Kidney tubule cell (primary cell): ENCODE measurements at regions not wholly inside any gene's neighbourhood (a gene's known extent, or its start where the extent isn't known, plus 50 kb on each side); places are given as distances from the start of the nearest gene placed in this dataset.
"Not testable (repeated sequence)": the region's sequence is repeated elsewhere in the genome, so short reads cannot be mapped to it uniquely, and the experiment has no call there.

Source experiments
- DNase-seq: peaks from one replicate; pipeline ENCODE4 v3.0.0-alpha.2; 2018; ENCODE audit warnings: low spot score

GRCh38 chr7:16266877-16267276 lies 154.5 kb downstream of the CRPPA start:
- DNase-seq: no peak

GRCh38 chr7:16266470-16266869 lies 154.9 kb downstream of the CRPPA start:
- not testable (repeated sequence) for DNase-seq

- no peak for DNase-seq
Measured at GRCh38 chr7:16265863-16266458, 155.4 kb downstream of the CRPPA start.

GRCh38 chr7:16264823-16265804 lies 156.2 kb downstream of the CRPPA start:
- no peak for DNase-seq

GRCh38 chr7:16264036-16264819 lies 157.1 kb downstream of the CRPPA start:
- DNase-seq: no peak

GRCh38 chr7:16263377-16263776 lies 158.0 kb downstream of the CRPPA start:
- DNase-seq: not testable (repeated sequence)

GRCh38 chr7:16261654-16262053 lies 159.7 kb downstream of the CRPPA start:
- DNase-seq: no peak

- DNase-seq: no peak
Measured at GRCh38 chr7:16261100-16261499, 160.2 kb downstream of the CRPPA start.

GRCh38 chr7:16260236-16260728 lies 161.1 kb downstream of the CRPPA start:
- DNase-seq: no peak

GRCh38 chr7:16256419-16256818 lies 164.9 kb downstream of the CRPPA start:
- not testable (repeated sequence) for DNase-seq

- DNase-seq: not testable (repeated sequence)
Measured at GRCh38 chr7:16255952-16256351, 165.4 kb downstream of the CRPPA start.

- not testable (repeated sequence) for DNase-seq
Measured at GRCh38 chr7:16250655-16251054, 170.7 kb downstream of the CRPPA start.

GRCh38 chr7:16249204-16249603 lies 172.1 kb downstream of the CRPPA start:
- not testable (repeated sequence) for DNase-seq

GRCh38 chr7:16248556-16248955 lies 172.8 kb downstream of the CRPPA start:
- not testable (repeated sequence) for DNase-seq

- no peak for DNase-seq
Measured at GRCh38 chr7:16244469-16244868, 176.9 kb downstream of the CRPPA start.

- no peak for DNase-seq
Measured at GRCh38 chr7:16242920-16243319, 178.4 kb downstream of the CRPPA start.

- no peak for DNase-seq
Measured at GRCh38 chr7:16241017-16241416, 180.3 kb downstream of the CRPPA start.

- no peak for DNase-seq
Measured at GRCh38 chr7:16236381-16236780, 185.0 kb downstream of the CRPPA start.

- no peak for DNase-seq
Measured at GRCh38 chr7:16235147-16236114, 185.9 kb downstream of the CRPPA start.

GRCh38 chr7:16234493-16235146 lies 186.7 kb downstream of the CRPPA start:
- no peak for DNase-seq
